DMS153 treated with DMSO at 0.1 percent for 48 hours (cell line): ENCODE measurements at regions not wholly inside any gene's neighbourhood (a gene's known extent, or its start where the extent isn't known, plus 50 kb on each side); places are given as distances from the start of the nearest gene placed in this dataset.

Source experiments
- DNase-seq: peaks from one replicate; lab custom pipeline; 2025; ENCODE audit not compliant: unreplicated experiment; lab: John Stamatoyannopoulos, UW

GRCh38 chr2:66036948-66037347 is 398.0 kb upstream of the MEIS1 start:
- DNase-seq: no peak

- no peak for DNase-seq
These were observed 400.5 kb upstream of the MEIS1 start for GRCh38 chr2:66034467-66034866.

- DNase-seq: no peak
These were observed 402.6 kb upstream of the MEIS1 start for GRCh38 chr2:66032226-66032775.

- DNase-seq: no peak
These were observed 403.7 kb upstream of the MEIS1 start for GRCh38 chr2:66031236-66031635.

GRCh38 chr2:66030553-66030952 is 404.4 kb upstream of the MEIS1 start:
- no peak for DNase-seq

GRCh38 chr2:66024391-66024790 is 410.5 kb upstream of the MEIS1 start:
- no peak for DNase-seq

GRCh38 chr2:66021296-66021695 is 413.6 kb upstream of the MEIS1 start:
- DNase-seq: no peak

GRCh38 chr2:66017763-66018162 is 417.2 kb upstream of the MEIS1 start:
- no peak for DNase-seq

- DNase-seq: no peak
These were observed 420.5 kb upstream of the MEIS1 start for GRCh38 chr2:66014450-66014849.

GRCh38 chr2:66013456-66013855 is 421.5 kb upstream of the MEIS1 start:
- DNase-seq: no peak

- DNase-seq: no peak
These were observed 431.0 kb upstream of the MEIS1 start for GRCh38 chr2:66003931-66004330.

GRCh38 chr2:66001538-66001937 is 433.4 kb upstream of the MEIS1 start:
- DNase-seq: no peak

- no peak for DNase-seq
These were observed 434.0 kb upstream of the MEIS1 start for GRCh38 chr2:66000901-66001300.

GRCh38 chr2:65999796-66000195 is 435.1 kb upstream of the MEIS1 start:
- no peak for DNase-seq

- DNase-seq: no peak
These were observed 435.8 kb upstream of the MEIS1 start for GRCh38 chr2:65999103-65999502.

GRCh38 chr2:65997961-65998360 is 437.0 kb upstream of the MEIS1 start:
- DNase-seq: no peak

- no peak for DNase-seq
These were observed 442.7 kb upstream of the MEIS1 start for GRCh38 chr2:65992198-65992554.

GRCh38 chr2:65991381-65992197 is 443.3 kb upstream of the MEIS1 start:
- peak; percentile 91 for DNase-seq

- DNase-seq: no peak
These were observed 448.9 kb upstream of the MEIS1 start for GRCh38 chr2:65985986-65986385.

- no peak for DNase-seq
These were observed 454.4 kb upstream of the MEIS1 start for GRCh38 chr2:65980531-65980930.

- no peak for DNase-seq
These were observed 455.5 kb upstream of the MEIS1 start for GRCh38 chr2:65979446-65979845.

- no peak for DNase-seq
These were observed 460.7 kb upstream of the MEIS1 start for GRCh38 chr2:65974067-65974723.
